ENCODE measurements at regions not wholly inside any gene's neighbourhood (a gene's known extent, or its start where the extent isn't known, plus 50 kb on each side); places are given as distances from the start of the nearest gene placed in this dataset.

DNA sequence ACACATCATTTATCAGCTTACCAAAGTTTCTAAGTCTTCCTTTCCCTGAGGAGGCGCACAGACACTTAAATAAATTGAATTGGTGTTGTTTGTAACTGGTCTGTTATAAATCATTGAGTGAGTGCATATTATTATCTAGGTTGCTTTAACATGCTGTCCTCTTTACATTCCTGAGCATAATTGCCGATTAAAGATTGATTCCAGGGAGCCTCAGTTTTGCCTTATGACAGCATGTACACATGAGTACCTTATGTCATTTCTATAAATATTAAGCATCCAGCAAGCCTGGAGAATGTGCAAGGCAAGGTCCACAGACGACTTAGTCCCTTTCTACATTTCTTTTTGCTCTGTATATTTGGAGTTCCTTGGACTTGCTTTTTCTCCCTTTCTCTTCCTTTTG, 177.9 kb upstream of the STEAP4 start:
- TF ChIP-seq, protein P1, sequence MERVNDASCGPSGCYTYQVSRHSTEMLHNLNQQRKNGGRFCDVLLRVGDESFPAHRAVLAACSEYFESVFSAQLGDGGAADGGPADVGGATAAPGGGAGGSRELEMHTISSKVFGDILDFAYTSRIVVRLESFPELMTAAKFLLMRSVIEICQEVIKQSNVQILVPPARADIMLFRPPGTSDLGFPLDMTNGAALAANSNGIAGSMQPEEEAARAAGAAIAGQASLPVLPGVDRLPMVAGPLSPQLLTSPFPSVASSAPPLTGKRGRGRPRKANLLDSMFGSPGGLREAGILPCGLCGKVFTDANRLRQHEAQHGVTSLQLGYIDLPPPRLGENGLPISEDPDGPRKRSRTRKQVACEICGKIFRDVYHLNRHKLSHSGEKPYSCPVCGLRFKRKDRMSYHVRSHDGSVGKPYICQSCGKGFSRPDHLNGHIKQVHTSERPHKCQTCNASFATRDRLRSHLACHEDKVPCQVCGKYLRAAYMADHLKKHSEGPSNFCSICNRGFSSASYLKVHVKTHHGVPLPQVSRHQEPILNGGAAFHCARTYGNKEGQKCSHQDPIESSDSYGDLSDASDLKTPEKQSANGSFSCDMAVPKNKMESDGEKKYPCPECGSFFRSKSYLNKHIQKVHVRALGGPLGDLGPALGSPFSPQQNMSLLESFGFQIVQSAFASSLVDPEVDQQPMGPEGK (CRISPR knock-in tag; IDR thresholded peaks at IDR 0.05; ENCODE audit: borderline replicate concordance): no peak
- TF ChIP-seq SNAI2 (CRISPR knock-in tag; IDR thresholded peaks at IDR 0.05) (no peak), CSDC2 (CRISPR knock-in tag; IDR thresholded peaks at IDR 0.05) (no peak), OSR1 (CRISPR knock-in tag; IDR thresholded peaks at IDR 0.05) (no peak), ZNF70 (CRISPR knock-in tag; IDR thresholded peaks at IDR 0.05) (no peak), ARNTL (CRISPR knock-in tag; IDR thresholded peaks at IDR 0.05; ENCODE audit: borderline replicate concordance, low read depth) (no peak), ZFP3 (CRISPR knock-in tag; IDR thresholded peaks at IDR 0.05) (no peak), GLIS3 (CRISPR knock-in tag; IDR thresholded peaks at IDR 0.05) (no peak), RARB (CRISPR knock-in tag; IDR thresholded peaks at IDR 0.05) (no peak), TCF4 (CRISPR knock-in tag; IDR thresholded peaks at IDR 0.05; ENCODE audit: borderline replicate concordance) (no peak), ZNF8 (CRISPR knock-in tag; IDR thresholded peaks at IDR 0.05) (no peak)
- no peak for ATAC-seq

DNA sequence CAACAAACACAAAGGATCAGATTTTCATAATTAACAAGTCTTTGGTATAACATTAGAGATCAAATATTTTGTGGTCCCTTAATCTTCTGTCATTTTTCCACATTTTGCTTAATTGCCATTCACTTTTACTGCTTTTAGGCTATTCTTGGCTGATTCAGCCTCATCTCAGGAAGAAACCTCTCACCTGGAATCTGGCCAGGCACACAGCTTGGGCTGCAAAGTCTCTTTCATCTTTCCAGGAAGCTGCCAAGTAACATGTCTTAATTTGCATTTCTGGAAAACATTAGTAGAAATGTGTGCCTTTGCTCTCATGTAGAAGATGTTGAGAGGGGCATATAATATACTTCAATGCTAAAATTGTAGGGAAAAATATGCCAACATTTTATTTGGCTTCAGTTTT, 174.2 kb upstream of the STEAP4 start:
- TF ChIP-seq, protein P2, sequence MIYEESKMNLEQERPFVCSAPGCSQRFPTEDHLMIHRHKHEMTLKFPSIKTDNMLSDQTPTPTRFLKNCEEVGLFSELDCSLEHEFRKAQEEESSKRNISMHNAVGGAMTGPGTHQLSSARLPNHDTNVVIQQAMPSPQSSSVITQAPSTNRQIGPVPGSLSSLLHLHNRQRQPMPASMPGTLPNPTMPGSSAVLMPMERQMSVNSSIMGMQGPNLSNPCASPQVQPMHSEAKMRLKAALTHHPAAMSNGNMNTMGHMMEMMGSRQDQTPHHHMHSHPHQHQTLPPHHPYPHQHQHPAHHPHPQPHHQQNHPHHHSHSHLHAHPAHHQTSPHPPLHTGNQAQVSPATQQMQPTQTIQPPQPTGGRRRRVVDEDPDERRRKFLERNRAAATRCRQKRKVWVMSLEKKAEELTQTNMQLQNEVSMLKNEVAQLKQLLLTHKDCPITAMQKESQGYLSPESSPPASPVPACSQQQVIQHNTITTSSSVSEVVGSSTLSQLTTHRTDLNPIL (CRISPR knock-in tag; IDR thresholded peaks at IDR 0.05; ENCODE audit: low read depth): no peak
- TF ChIP-seq, protein P3, sequence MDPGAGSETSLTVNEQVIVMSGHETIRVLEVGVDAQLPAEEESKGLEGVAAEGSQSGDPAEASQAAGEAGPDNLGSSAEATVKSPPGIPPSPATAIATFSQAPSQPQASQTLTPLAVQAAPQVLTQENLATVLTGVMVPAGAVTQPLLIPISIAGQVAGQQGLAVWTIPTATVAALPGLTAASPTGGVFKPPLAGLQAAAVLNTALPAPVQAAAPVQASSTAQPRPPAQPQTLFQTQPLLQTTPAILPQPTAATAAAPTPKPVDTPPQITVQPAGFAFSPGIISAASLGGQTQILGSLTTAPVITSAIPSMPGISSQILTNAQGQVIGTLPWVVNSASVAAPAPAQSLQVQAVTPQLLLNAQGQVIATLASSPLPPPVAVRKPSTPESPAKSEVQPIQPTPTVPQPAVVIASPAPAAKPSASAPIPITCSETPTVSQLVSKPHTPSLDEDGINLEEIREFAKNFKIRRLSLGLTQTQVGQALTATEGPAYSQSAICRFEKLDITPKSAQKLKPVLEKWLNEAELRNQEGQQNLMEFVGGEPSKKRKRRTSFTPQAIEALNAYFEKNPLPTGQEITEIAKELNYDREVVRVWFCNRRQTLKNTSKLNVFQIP (CRISPR knock-in tag; IDR thresholded peaks at IDR 0.05; ENCODE audit: borderline replicate concordance, low read depth): no peak
- no peak for TF ChIP-seq TCF4 (CRISPR knock-in tag; IDR thresholded peaks at IDR 0.05; ENCODE audit: borderline replicate concordance)
- no peak for TF ChIP-seq ARNTL (CRISPR knock-in tag; IDR thresholded peaks at IDR 0.05; ENCODE audit: borderline replicate concordance, low read depth)
- no peak for TF ChIP-seq GLIS3 (CRISPR knock-in tag; IDR thresholded peaks at IDR 0.05)
- no peak for TF ChIP-seq OSR1 (CRISPR knock-in tag; IDR thresholded peaks at IDR 0.05)
- no peak for TF ChIP-seq ISL1 (CRISPR knock-in tag; IDR thresholded peaks at IDR 0.05)
- no peak for TF ChIP-seq ZNF70 (CRISPR knock-in tag; IDR thresholded peaks at IDR 0.05)
- TF ChIP-seq ZFP30 (CRISPR knock-in tag; IDR thresholded peaks at IDR 0.05): no peak
- TF ChIP-seq, protein P4, sequence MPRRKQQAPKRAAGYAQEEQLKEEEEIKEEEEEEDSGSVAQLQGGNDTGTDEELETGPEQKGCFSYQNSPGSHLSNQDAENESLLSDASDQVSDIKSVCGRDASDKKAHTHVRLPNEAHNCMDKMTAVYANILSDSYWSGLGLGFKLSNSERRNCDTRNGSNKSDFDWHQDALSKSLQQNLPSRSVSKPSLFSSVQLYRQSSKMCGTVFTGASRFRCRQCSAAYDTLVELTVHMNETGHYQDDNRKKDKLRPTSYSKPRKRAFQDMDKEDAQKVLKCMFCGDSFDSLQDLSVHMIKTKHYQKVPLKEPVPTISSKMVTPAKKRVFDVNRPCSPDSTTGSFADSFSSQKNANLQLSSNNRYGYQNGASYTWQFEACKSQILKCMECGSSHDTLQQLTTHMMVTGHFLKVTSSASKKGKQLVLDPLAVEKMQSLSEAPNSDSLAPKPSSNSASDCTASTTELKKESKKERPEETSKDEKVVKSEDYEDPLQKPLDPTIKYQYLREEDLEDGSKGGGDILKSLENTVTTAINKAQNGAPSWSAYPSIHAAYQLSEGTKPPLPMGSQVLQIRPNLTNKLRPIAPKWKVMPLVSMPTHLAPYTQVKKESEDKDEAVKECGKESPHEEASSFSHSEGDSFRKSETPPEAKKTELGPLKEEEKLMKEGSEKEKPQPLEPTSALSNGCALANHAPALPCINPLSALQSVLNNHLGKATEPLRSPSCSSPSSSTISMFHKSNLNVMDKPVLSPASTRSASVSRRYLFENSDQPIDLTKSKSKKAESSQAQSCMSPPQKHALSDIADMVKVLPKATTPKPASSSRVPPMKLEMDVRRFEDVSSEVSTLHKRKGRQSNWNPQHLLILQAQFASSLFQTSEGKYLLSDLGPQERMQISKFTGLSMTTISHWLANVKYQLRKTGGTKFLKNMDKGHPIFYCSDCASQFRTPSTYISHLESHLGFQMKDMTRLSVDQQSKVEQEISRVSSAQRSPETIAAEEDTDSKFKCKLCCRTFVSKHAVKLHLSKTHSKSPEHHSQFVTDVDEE (CRISPR knock-in tag; IDR thresholded peaks at IDR 0.05): no peak
- TF ChIP-seq, protein P5, sequence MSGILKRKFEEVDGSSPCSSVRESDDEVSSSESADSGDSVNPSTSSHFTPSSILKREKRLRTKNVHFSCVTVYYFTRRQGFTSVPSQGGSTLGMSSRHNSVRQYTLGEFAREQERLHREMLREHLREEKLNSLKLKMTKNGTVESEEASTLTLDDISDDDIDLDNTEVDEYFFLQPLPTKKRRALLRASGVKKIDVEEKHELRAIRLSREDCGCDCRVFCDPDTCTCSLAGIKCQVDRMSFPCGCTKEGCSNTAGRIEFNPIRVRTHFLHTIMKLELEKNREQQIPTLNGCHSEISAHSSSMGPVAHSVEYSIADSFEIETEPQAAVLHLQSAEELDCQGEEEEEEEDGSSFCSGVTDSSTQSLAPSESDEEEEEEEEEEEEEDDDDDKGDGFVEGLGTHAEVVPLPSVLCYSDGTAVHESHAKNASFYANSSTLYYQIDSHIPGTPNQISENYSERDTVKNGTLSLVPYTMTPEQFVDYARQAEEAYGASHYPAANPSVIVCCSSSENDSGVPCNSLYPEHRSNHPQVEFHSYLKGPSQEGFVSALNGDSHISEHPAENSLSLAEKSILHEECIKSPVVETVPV (CRISPR knock-in tag; IDR thresholded peaks at IDR 0.05): no peak
- TF ChIP-seq CSDC2 (CRISPR knock-in tag; IDR thresholded peaks at IDR 0.05): no peak
- no peak for TF ChIP-seq ZNF8 (CRISPR knock-in tag; IDR thresholded peaks at IDR 0.05)
- TF ChIP-seq TOX (CRISPR knock-in tag; IDR thresholded peaks at IDR 0.05; ENCODE audit: borderline replicate concordance): no peak
- no peak for ATAC-seq

DNA sequence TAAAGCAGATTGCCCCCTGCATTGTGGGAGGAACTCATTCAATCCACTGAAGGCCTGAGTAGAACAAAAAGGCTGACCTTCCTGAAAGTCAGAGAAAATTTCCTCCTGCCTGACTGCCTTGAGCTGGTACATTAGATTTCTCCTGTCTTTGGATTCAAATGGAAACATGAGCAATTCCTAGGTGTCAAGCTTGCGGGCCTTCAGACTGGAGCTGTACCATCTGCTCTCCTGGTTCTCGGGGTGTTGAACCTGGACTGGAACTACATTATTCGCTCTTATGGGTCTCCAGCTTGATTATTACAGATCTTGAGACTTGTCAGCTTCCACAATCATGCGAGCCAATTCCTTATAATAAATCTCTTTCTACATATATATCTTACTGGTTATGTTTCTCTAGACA, 173.6 kb upstream of the STEAP4 start:
- ATAC-seq: no peak
- TF ChIP-seq, protein P4 (CRISPR knock-in tag; IDR thresholded peaks at IDR 0.05): no peak
- TF ChIP-seq ZNF565 (CRISPR knock-in tag; conservative IDR thresholded peaks at IDR 0.05; ENCODE audit: low read depth) (no peak), ESRRG (CRISPR knock-in tag; IDR thresholded peaks at IDR 0.05) (no peak), ZFP3 (CRISPR knock-in tag; IDR thresholded peaks at IDR 0.05) (no peak), ZC3H10 (CRISPR knock-in tag; IDR thresholded peaks at IDR 0.05) (no peak), RARB (CRISPR knock-in tag; IDR thresholded peaks at IDR 0.05) (no peak), ZNF8 (CRISPR knock-in tag; IDR thresholded peaks at IDR 0.05) (no peak), BACH2 (CRISPR knock-in tag; IDR thresholded peaks at IDR 0.05; ENCODE audit: borderline replicate concordance) (no peak), TOX (CRISPR knock-in tag; IDR thresholded peaks at IDR 0.05; ENCODE audit: borderline replicate concordance) (no peak), GLIS3 (CRISPR knock-in tag; IDR thresholded peaks at IDR 0.05) (no peak)
- TF ChIP-seq, protein P2 (CRISPR knock-in tag; IDR thresholded peaks at IDR 0.05; ENCODE audit: low read depth): no peak
- TF ChIP-seq, protein P3 (CRISPR knock-in tag; IDR thresholded peaks at IDR 0.05; ENCODE audit: borderline replicate concordance, low read depth): no peak

Measured in SK-N-SH treated with all-trans-retinoic acid at 6 μM for 48 hours (cell line).